ENCODE measurements at regions not wholly inside any gene's neighbourhood (a gene's known extent, or its start where the extent isn't known, plus 50 kb on each side); places are given as distances from the start of the nearest gene placed in this dataset.

DNA sequence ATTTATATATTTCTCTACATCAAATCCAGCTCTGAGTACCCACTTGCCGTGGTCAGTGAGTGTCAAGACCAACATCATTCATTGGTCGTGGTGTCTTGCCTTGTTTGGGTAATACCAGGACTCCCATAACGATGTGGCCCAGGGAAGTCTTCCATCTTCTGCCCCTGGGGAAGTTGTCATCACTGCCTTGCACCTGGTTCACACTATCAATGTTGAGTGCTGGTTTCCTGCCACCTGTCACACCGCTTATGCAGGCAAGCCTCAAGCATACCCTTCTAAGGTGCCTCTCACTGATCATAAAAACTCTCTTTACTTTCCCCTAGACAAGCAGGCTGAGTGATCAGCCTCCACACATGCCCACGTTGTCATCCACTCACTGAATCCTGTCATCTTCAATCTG lies 382.4 kb downstream of the KCTD12 start:
- DNase-seq, result peak in 2 of 3 experiments; percentile 49 to 79

DNA sequence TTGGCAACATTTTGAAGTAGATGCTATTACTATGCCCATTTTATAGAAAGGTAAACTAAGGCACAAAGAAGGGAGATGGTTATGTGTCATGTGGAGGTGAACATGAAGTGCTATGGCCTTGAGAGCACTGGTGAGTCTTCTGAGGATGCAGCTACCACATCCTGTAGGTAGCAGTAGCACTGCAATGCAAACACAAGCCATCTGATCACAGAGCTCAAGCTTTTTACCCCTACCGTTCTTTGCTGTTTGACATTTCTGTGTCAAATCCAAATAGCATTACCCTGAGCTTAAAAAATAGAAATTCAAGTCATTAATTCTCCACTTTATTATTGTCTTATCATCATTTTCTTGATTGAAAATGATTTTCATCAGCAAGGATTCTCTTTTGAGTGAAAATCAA lies 382.9 kb downstream of the KCTD12 start:
- DNase-seq, result no peak

DNA sequence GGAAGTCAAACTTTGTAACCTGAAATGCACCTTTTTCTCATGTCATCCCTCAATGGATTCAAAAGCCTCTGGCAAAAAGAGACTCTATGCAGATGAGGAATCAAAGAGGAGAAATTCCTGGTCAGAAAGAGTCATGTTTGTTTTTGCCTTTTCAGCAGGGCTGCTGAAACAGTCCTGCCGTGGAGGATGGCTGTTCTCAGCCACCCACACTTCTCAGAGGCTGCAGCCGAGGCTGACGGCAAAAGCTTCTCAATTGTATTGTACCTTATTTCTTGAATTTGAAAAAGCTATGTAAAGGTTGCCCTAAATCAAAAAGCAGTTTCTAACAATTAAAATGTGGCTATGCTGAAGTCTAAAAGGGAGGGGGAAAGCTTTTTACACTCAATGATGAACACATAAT lies 385.3 kb downstream of the KCTD12 start:
- DNase-seq, result no peak

DNA sequence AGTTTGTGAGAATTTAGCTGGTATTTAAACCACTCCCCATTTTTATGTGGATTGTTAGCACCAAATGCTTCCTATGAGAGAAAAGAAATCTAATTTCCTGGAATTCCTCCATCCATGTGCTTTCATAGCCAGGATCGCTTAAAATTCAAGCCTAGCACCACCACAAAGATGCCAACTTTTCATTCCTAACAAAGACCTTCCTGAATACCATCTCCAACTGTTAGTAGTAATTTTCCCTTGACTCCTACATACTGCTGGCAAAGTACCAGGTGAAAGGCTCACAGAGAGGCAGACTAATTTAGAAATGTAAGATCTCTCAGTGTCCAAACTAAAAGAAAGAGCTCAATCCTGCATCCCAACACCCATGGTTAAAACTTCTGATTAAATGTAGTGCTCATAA lies 386.3 kb downstream of the KCTD12 start:
- no peak for DNase-seq

DNA sequence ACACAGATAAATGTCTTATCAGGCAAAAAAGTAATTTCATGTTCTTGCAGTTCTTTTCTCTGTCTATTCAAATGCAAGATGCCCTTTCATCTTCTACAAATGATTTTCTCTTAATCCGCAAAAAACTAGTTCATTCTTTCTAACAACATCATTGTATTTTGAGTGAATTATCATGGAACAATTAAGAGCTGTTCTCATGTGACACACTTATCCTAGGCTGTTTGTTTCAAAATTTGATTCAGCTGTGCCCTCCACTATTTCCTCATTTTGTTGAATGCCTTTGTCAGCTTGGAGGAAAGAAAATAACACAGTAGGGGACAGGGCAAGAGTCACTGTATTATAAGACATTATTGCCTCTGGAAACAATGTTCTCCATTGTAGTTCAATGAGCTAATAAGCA lies 396.9 kb downstream of the KCTD12 start:
- peak in 2 of 3 experiments; percentile 31 to 58 for DNase-seq

DNA sequence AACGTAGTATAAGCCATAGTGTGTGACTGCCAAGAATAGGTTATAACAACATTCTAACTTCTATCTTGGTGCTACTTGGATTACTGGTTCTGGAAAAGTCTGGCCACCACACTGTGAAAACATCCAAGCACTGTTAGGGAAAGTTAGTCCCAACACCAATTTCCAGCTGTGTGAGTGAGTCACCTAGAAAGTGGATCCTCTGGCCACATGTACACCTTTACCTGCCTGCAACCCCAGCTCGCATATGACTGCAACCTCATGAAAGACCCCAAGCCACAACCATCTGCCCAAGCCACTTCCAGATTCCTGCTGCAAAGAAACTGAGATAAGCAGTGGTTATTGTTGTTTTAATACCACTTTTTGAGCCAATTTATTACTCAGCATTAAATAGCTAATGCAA lies 404.5 kb downstream of the KCTD12 start:
- DNase-seq, result no peak

DNA sequence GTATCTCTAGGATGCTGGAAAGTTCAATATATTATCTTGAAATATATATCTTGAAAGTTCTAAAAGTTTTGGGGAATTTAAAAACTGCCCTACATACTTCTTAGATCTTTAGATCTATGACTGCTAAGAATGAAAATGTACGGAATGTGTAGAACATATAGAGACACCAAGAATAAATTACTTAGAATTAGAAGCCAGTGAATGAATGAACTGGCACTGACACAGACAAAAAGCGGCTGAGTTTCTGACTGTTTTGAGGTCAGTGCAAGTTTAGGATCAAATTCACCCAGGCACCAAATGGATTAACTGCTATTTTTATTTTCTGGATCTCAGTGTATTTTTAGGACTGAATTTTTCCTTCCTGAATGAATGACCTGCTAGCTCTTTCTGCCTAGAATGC lies 411.2 kb downstream of the KCTD12 start:
- DNase-seq, result no peak

DNA sequence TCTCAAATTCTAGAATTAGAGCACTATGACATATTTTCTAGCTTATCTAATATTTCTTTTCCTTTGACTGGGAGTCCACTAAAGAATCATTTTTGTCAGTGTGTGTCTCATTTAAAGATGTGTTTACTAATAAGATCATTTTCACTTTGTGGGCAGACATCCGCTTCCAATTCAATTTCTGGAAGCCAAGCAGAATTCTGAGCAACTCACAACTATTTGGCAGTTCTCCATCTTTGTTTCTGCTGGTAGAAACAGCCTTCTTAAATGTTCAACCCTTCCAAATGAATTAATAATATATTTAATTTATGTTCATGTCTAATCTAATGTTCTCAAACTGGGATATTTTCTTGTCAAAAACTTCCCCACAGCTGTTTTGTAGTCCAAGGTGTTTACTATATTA lies 411.8 kb downstream of the KCTD12 start:
- DNase-seq, result no peak

DNA sequence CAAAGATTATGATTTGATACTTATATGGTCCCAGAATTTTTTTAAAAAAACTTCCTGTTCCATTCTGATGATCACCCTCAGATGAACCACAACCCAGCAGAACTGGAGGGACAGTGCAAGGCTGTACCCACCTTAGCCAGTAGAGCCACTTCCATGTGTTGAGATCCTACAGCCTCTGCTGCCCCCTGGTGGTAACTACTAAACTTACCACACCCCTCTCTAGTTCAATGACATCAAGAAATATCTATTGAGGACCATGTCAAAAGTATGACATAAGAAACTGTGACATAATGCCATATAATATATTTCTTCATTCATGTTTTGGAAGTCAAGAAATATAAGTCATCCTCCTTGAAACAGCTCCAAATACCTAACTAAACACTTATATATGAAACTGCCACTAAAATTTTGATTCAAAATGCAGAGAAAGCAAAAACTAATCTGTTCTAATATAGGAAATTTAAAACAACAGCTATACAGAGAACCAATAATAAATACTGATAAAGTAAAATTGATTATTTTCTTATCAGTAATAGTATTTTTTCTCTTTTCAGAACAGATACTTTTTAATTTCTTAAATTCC lies 412.6 kb downstream of the KCTD12 start:
- peak; percentile 53 to 93 (median 66) for DNase-seq

DNA sequence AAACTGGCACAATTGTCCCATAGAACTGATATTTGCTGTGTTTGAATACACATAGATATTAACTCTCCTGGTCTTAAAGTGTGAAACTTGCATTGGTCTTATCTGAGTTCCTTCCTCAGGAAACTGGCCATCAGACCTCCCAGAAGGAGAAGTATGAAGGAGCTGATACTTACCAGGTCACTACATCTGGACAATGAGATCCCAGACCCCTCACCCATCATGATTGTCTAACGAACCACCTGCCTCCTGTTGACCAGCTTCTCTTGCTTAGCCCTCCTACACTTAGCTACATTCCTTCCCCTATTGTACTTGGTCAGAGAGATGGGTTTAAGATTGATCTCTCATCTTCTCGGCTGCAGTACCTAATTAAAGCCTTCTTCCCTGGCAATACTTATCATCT lies 413.3 kb downstream of the KCTD12 start:
- DNase-seq, result no peak

DNA sequence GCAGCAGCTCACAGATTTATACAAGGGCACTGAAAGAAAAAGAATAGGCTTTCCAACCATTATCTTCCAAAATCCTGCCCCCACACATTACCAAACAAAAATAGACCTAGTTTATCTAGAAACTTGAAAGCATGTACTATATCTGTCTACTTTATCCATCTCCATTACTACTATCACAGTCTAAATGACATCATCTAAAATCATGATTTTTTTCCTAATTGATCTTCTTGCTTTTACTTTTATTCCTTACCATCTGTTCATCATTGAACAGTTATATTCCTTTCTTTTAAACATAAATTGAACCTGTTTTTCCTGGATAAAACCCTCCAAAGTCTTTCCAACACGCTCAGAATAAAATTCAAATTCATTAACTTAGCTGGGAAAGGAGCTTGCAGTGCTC lies 414.7 kb downstream of the KCTD12 start:
- DNase-seq, result no peak

DNA sequence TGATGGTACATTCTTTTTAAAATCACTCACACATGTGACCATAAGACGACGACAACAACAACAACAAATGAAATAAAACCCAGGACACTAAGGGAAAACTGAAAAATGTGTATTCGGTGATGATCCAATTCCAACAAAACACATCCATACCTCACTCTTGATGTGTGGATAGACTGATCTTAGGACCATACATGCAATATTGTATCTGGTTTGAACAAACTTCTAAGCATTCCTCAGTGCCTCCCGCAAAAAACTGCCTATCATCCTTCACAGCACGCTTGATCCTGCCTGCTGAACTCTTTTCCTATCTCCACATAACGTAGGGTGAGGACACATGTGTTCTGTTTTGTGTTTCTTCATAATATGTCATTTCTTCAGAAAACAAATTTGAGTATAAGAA lies 415.2 kb downstream of the KCTD12 start:
- no peak for DNase-seq

DNA sequence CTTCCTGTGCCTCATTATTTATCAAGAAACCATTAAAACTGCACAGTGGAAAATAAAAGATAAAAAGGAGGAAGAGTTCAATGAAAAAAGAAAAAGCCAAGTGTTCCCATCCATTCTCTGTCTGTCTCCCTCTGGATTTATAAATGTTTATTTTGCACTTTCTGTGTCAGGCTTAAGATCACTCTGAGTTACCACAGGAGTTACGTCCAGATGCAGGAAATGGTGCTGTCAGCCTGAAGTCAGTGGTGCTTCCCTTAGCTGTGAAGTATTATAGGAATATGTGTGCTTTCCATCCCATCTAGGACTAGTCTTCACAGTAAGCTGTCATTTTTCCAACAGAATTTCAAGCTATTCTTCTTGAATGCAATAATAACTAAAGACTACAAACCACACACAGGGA lies 420.2 kb downstream of the KCTD12 start:
- peak in 2 of 3 experiments; percentile 15 to 47 for DNase-seq

DNA sequence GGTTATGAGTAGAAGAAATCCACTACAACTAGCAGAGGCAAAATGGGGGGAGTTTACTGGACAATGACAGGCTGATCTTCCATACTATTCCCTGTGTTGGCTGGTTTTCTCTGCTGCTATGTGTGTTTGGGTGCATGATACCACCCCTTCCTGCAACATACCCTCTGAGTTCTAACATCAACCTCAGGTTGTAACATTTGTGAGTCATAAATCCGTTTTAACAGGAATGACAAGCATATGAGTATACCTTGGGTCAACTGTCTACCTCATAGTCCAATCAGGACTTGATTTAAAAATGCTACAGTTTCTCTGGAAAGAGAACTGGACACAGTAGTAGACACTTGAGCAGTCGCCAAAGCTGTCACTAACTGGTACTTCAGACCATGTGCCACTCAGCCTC lies 422.9 kb downstream of the KCTD12 start:
- DNase-seq, result no peak

DNA sequence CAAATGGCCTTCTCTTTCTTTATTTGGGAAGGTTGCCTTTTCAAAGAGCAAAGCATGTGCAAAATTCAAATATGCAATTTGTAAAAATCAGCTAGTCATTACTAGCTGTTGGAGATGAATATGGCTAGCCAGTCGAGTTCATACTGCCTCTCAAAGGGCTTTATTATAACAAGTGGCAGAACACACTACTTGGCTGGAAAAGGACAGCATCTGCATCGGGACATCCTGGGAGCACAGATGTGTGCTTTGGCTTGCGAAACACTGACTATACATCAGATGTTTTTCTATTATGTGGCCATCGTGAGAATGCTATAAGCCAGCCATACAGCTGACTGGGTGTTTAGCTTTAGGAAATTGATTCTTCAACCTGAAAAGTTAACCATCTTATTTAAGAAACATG lies 424.2 kb downstream of the KCTD12 start:
- no peak for DNase-seq

DNA sequence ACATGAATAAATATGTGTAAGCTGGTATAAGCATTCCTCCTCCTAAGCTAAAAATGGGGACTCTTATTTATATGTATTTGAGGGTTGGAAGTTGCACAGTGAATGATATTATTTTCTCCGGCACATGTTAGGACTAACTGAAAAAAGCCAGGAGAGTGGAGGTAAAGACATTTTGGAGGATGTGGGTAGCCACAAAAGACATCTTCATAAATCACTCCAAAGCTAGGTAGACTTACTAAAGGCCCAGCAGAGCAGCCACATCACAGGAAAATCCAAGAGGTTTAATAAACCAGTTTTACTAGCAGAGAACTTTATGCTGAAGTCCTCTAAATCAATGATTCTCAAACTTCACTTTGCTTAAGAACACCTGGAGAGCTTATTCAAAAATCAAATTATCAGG lies 424.7 kb downstream of the KCTD12 start:
- no peak for DNase-seq

DNA sequence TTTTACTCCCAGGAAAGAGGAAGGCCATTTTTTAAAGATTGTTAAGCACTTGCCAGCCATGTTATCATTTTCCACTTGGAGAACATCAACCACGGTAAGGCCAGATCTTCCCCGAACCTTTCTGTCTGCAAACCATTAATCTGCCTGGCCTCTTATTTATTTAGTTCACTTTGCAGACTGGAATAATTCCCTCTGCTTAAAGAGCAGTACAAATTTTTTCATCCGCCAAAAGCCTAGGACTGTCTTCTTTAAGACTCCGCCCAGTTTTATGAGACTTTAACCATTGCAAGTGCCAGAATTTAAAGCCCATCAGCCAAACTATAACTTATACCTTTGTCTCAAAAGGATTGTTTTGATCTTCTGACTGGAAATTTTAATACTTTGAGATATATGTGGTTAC lies 426.3 kb downstream of the KCTD12 start:
- no peak for DNase-seq

DNA sequence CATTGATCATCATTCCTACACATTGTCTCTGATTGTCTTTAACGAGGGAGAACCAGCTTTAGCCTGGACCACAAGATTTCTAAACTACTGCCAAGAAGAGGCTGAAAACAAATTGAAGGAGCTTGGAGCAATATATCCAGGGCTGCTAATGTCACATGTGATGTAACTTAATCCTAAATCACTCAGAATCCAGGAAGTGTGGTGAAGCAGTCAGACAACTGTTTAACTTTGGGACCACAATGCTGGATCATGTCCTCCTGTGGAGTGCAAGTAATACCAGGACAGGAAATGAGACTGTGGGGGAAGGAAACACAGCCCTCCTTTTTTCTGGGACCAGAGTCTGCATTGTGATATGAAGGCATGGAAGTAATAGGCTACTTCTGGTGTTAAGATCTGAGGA lies 430.2 kb downstream of the KCTD12 start:
- no peak for DNase-seq

DNA sequence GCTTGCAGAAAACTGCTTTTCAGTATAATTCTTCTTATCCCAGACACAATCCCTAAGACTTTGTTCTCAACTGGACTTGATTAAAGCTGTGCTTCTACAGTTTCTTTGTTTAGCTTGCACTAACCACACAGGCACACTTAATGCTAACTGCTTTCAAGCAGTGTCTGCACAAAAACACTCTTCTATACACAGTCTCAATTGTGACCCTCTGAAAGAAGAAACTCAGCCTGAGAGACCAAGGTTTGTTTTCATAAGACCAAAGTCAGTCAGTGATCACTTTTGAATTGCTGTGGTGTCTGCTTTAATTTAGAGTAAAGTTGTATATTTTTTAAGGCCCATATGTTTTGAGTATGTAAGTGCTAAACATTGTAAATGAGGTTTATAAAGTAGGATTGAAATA lies 431.2 kb downstream of the KCTD12 start:
- no peak for DNase-seq

DNA sequence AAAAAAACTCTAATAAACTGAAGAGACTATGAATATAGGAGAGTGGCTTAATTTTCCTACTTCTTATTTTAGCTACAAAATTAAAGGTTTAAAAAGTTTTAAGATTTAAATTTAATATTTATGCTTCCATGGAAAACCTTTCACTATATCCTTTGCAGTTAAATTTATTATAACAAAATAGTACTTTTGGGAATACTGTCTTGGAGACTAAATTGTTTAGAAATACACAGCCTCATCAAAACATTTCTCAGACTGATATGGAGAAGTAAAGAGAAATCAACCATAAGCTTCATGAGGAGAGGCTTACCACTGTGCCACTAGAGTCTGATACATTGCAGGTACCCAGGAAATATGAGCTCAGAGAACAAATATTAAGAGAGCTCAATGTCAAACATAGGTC lies 436.5 kb downstream of the KCTD12 start:
- DNase-seq, result no peak

DNA sequence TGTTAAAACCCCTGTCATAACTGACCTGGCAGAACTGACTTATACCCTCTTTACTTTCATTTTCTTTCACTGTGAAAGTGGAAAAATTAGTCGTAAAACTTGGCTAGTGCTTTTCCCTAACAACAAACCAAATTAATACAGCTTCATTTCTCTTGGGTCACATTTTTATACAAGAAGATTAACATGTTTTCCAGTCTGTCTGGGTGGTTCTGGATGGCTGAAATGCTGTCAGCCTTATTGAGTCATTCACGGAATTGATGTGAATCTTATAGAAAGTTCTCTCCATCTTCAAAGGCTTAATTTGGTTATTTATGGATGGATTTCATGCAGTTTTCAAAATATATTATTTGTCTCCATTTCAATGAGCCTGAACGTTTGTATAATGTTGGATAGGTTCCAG lies 440.0 kb downstream of the KCTD12 start:
- no peak for DNase-seq

DNA sequence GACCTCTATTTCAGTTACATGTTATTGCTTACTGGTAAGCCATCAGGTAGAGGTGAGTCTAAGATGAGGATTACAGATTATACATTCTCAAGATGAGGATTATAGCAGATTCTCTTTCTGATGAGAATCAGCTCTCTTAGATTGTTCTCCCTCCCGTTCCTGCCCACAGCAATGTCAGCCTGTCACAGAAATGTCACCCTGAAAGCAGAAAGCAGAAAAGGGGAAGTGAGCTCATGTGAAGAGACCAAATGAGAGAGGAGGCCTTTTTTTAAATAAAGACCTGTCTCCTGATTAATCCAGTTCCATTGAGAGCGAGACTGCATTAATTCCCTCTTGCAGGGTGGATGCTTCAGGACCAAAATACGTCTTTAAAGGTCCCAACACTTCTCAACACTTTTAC lies 445.6 kb downstream of the KCTD12 start:
- no peak for DNase-seq

DNA sequence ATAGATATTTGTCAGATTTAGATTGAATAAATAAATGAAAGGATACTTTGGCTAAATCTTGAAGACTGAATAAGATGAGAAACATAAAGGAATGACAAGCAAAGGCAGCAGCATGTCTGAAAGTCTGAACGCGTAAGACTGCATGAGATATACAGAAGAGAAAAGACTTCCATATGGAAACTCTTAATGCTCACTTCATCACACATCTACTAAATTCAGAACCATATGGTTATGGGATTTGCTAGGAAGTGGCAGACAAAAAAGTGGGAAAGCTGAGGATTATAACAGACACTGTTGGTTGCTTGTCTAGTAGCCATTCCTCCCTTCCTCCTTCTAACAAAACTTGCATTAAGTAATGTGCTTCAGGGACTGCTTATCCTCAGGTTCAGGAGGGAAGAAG lies 446.7 kb downstream of the KCTD12 start:
- no peak for DNase-seq

DNA sequence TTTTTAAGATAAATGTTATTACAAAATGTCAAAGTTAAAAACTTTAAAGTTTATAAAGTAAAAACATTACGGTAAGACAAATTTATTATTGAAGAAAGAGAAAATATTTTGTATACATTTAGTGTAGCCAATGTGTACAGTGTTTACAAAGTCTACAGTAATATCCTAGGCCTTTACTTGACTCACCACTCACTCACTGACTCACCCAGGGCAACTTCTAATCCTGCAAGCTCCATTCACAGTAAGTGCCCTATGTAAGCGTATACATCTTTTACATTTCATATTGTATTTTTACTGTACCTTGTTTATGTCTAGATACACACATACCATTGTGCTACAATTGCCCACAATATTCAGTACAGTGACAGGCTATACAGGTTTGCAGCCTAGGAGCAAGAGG lies 448.2 kb downstream of the KCTD12 start:
- no peak for DNase-seq

DNA sequence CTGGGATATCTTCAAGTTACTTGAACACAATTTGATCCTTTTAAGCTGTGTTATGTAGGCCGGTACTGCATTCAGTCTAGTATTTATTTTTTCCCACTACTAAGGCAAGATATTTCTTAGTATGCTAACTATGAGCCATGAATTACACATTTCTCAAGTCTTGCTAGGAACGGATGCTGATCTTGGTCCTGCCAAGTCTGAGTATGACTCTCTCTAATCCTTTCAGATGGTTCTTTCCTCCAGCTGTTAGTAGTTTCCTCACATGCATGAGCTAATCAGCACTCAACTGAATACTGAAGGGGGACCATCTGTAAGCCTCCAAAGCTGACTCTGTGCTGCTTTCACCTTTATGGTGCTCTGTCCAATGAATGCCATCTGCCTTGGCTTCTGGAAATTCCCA lies 460.3 kb downstream of the KCTD12 start:
- no peak for DNase-seq

DNA sequence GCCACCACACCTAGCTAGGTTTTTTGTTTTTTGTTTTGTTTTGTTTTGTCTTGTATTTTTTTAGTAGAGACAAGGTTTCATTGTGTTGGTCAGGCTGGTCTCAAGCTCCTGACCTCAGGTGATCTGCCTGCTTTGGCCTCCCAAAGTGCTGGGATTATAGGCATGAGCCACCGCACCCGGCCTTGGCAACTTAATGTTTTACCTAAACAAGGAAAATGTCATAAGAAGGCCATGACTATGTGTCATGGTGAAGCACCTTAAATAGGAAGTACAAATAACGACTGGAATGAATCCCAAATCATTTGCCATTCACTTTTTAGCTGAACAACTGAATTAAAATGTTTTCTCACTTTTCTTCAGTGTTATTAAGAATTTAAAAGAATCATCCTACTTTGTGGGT lies 465.2 kb downstream of the KCTD12 start:
- DNase-seq, result no peak

All from NCI-H1417 (cell line).